ENCODE measurements at regions not wholly inside any gene's neighbourhood (a gene's known extent, or its start where the extent isn't known, plus 50 kb on each side); places are given as distances from the start of the nearest gene placed in this dataset.

DNA sequence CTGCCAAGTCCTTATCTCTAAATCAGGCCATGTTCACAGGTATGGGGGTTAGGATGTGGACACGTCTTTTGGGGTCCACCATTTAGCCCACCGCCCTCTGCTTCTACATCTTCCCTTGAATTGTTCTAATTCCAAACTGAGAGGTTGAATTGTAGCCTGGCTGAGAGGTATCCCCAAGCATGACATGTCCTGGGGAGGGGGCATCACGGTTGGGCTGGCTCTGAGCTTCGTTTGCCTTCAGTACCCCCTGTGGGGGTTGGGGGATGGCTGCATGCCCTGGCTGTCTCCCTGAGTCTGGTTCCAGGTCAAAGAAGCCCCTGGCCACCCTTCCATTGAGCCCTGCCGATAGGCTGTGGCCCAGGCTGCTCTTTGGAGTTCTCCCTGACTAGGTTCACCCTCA, 204.6 kb downstream of the GLRX3 start:
- Histone ChIP-seq H3K18ac (ENCODE audit: low read depth in 1 of 2, low read length in 2 of 2) (no peak overlapping the region), H3K9ac (ENCODE audit: low read length) (no peak overlapping the region), H3K79me1 (replicated peaks; ENCODE audit: low read length, poor library complexity, severe bottlenecking) (no peaks in the 10 kb centered on the region), H3K23ac (ENCODE audit: low read length in 2 of 2) (no peak overlapping the region), H3K27me3 (ENCODE audit: control insufficient read depth in 1 of 2, insufficient read depth in 1 of 2, low read length in 2 of 2) (no peaks in the 10 kb centered on the region), H2BK15ac (ENCODE audit: low read depth, poor library complexity, severe bottlenecking) (no peak overlapping the region), H4K8ac (ENCODE audit: low read length) (no peak overlapping the region), H3K9me3 (ENCODE audit: control insufficient read depth, low read length) (no peaks in the 10 kb centered on the region), H2BK12ac (ENCODE audit: low read length in 2 of 2) (no peak overlapping the region), H4K91ac (ENCODE audit: low read length) (no peak overlapping the region), H3K4ac (ENCODE audit: low read depth in 1 of 2, low read length in 2 of 2) (no peak overlapping the region), H3K14ac (ENCODE audit: low read length in 2 of 2) (no peak overlapping the region), H3K27ac (ENCODE audit: low read length, poor library complexity, severe bottlenecking) (no peak overlapping the region), H3K4me3 (ENCODE audit: insufficient read depth in 1 of 2, low read depth in 1 of 2, low read length in 2 of 2) (no peak overlapping the region), H2AK5ac (ENCODE audit: low read length, severe bottlenecking) (no peak overlapping the region), H3K4me1 (ENCODE audit: control insufficient read depth, insufficient read depth, low read depth, low read length) (no peaks in the 10 kb centered on the region), H2AFZ (ENCODE audit: low read depth, low read length) (no peak overlapping the region), H2BK120ac (ENCODE audit: low read depth, low read length) (no peak overlapping the region), H3K36me3 (ENCODE audit: control insufficient read depth in 1 of 2, insufficient read depth in 2 of 2, low read depth in 1 of 2, low read length in 2 of 2) (no peaks in the 10 kb centered on the region), H3K4me2 (ENCODE audit: low read length, poor library complexity, severe bottlenecking) (no peak overlapping the region), H2BK5ac (ENCODE audit: low read depth, low read length, poor library complexity, severe bottlenecking) (no peak overlapping the region)
- DNase-seq: no peak
- WGBS: 36% methylated on average over 3 of the region's 5 CpGs

DNA sequence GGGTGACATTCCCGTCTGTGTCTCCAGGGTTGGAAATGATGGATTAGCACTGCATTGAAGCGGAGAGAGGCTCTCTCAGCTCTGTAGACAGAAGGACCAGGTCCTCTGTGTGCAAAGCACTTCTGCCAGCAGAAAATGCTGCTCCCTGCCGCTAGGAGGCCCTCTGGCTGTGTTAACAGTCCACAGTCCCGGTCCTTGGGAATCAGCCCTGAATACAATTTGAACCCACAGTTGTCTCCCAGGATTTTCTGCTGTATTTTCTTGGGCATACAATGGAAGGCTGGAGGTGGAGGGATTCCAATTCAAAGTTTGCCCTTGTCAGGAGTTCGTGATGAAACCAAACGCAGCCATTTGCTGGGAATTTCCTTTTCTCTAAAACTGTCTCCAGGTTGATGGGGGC, 205.2 kb downstream of the GLRX3 start:
- Histone ChIP-seq H3K9ac (ENCODE audit: low read length) (no peak overlapping the region), H3K4ac (ENCODE audit: low read depth in 1 of 2, low read length in 2 of 2) (no peak overlapping the region), H3K79me1 (replicated peaks; ENCODE audit: low read length, poor library complexity, severe bottlenecking) (no peaks in the 10 kb centered on the region), H3K27me3 (ENCODE audit: control insufficient read depth in 1 of 2, insufficient read depth in 1 of 2, low read length in 2 of 2) (no peaks in the 10 kb centered on the region), H3K4me1 (ENCODE audit: control insufficient read depth, insufficient read depth, low read depth, low read length) (no peaks in the 10 kb centered on the region), H2BK5ac (ENCODE audit: low read depth, low read length, poor library complexity, severe bottlenecking) (no peak overlapping the region), H2AK5ac (ENCODE audit: low read length, severe bottlenecking) (no peak overlapping the region), H3K4me3 (ENCODE audit: insufficient read depth in 1 of 2, low read depth in 1 of 2, low read length in 2 of 2) (no peak overlapping the region), H2AFZ (ENCODE audit: low read depth, low read length) (no peak overlapping the region), H3K9me3 (ENCODE audit: control insufficient read depth, low read length) (no peaks in the 10 kb centered on the region), H2BK12ac (ENCODE audit: low read length in 2 of 2) (no peak overlapping the region), H2BK120ac (ENCODE audit: low read depth, low read length) (no peak overlapping the region), H3K36me3 (ENCODE audit: control insufficient read depth in 1 of 2, insufficient read depth in 2 of 2, low read depth in 1 of 2, low read length in 2 of 2) (no peaks in the 10 kb centered on the region), H3K14ac (ENCODE audit: low read length in 2 of 2) (no peak overlapping the region), H3K23ac (ENCODE audit: low read length in 2 of 2) (no peak overlapping the region), H4K91ac (ENCODE audit: low read length) (no peak overlapping the region), H4K8ac (ENCODE audit: low read length) (no peak overlapping the region), H3K27ac (ENCODE audit: low read length, poor library complexity, severe bottlenecking) (no peak overlapping the region), H2BK15ac (ENCODE audit: low read depth, poor library complexity, severe bottlenecking) (no peak overlapping the region), H3K18ac (ENCODE audit: low read depth in 1 of 2, low read length in 2 of 2) (no peak overlapping the region), H3K4me2 (ENCODE audit: low read length, poor library complexity, severe bottlenecking) (no peak overlapping the region)
- 22% methylated on average over 6 of the region's 6 CpGs for WGBS
- no peak for DNase-seq

DNA sequence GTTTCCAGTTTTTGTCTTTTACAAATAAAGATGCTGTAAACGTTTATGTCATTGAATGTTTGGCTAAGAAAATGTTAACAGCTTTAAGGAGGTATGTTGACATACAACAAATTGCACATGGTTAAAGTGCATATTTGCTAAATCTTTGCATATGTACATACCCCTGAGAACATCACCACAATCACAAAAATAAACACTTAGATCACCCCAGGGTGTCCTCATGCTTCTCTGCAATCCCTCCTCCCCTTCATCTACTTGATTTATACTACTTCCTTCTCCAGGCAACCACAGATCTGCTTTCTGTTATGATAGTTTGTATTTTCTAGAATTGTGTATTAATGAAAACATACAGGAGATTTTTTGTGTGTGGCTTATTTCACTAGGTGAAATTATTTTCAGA, 209.5 kb downstream of the GLRX3 start:
- H2AK5ac ChIP-seq (ENCODE audit: low read length, severe bottlenecking): no peak overlapping the region
- no peak overlapping the region for H4K8ac ChIP-seq (ENCODE audit: low read length)
- H3K4me1 ChIP-seq (ENCODE audit: control insufficient read depth, insufficient read depth, low read depth, low read length): no peaks in the 10 kb centered on the region
- no peak for DNase-seq
- H3K9me3 ChIP-seq (ENCODE audit: control insufficient read depth, low read length): peaks cover 14% of the 10 kb centered on the region
- no peak overlapping the region for H3K14ac ChIP-seq (ENCODE audit: low read length in 2 of 2)
- no peak overlapping the region for H2BK12ac ChIP-seq (ENCODE audit: low read length in 2 of 2)
- no peak overlapping the region for H2AFZ ChIP-seq (ENCODE audit: low read depth, low read length)
- H3K4ac ChIP-seq (ENCODE audit: low read depth in 1 of 2, low read length in 2 of 2): no peak overlapping the region
- no peak overlapping the region for H3K23ac ChIP-seq (ENCODE audit: low read length in 2 of 2)
- no peak overlapping the region for H2BK15ac ChIP-seq (ENCODE audit: low read depth, poor library complexity, severe bottlenecking)
- 17% methylated on average over 1 of the region's 1 CpG for WGBS
- H3K18ac ChIP-seq (ENCODE audit: low read depth in 1 of 2, low read length in 2 of 2): no peak overlapping the region
- H2BK120ac ChIP-seq (ENCODE audit: low read depth, low read length): no peak overlapping the region
- H3K79me1 ChIP-seq (replicated peaks; ENCODE audit: low read length, poor library complexity, severe bottlenecking): no peaks in the 10 kb centered on the region
- no peaks in the 10 kb centered on the region for H3K36me3 ChIP-seq (ENCODE audit: control insufficient read depth in 1 of 2, insufficient read depth in 2 of 2, low read depth in 1 of 2, low read length in 2 of 2)
- no peaks in the 10 kb centered on the region for H3K27me3 ChIP-seq (ENCODE audit: control insufficient read depth in 1 of 2, insufficient read depth in 1 of 2, low read length in 2 of 2)
- H3K4me2 ChIP-seq (ENCODE audit: low read length, poor library complexity, severe bottlenecking): no peak overlapping the region
- H2BK5ac ChIP-seq (ENCODE audit: low read depth, low read length, poor library complexity, severe bottlenecking): no peak overlapping the region
- H3K9ac ChIP-seq (ENCODE audit: low read length): no peak overlapping the region
- no peak overlapping the region for H3K27ac ChIP-seq (ENCODE audit: low read length, poor library complexity, severe bottlenecking)
- no peak overlapping the region for H3K4me3 ChIP-seq (ENCODE audit: insufficient read depth in 1 of 2, low read depth in 1 of 2, low read length in 2 of 2)
- no peak overlapping the region for H4K91ac ChIP-seq (ENCODE audit: low read length)

DNA sequence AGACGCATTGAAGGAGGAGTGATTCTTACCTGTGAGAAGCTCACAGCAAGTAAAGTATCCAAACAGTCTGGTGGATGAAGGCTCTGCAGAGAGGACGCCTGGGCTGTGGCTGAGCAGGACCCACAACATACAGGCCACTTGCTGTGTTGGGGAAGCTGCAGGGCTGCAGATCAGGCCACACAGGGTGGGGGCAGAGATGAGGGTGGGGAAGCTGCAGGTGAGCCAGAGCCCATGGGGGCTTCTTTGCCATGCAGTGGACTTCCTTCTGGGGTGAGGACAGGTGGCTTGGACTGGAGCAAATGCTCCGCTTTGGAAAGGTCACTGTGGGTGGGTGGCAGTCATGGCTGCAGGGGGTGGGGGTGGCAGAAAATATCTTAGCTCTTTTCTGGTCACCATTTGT, 214.8 kb downstream of the GLRX3 start:
- WGBS: 63% methylated on average over 3 of the region's 3 CpGs
- no peak overlapping the region for H3K4me3 ChIP-seq (ENCODE audit: insufficient read depth in 1 of 2, low read depth in 1 of 2, low read length in 2 of 2)
- no peak overlapping the region for H2BK5ac ChIP-seq (ENCODE audit: low read depth, low read length, poor library complexity, severe bottlenecking)
- no peak overlapping the region for H4K91ac ChIP-seq (ENCODE audit: low read length)
- no peaks in the 10 kb centered on the region for H3K27me3 ChIP-seq (ENCODE audit: control insufficient read depth in 1 of 2, insufficient read depth in 1 of 2, low read length in 2 of 2)
- H3K23ac ChIP-seq (ENCODE audit: low read length in 2 of 2): no peak overlapping the region
- H3K79me1 ChIP-seq (replicated peaks; ENCODE audit: low read length, poor library complexity, severe bottlenecking): no peaks in the 10 kb centered on the region
- no peak overlapping the region for H4K8ac ChIP-seq (ENCODE audit: low read length)
- H3K27ac ChIP-seq (ENCODE audit: low read length, poor library complexity, severe bottlenecking): no peak overlapping the region
- no peak for DNase-seq
- H3K14ac ChIP-seq (ENCODE audit: low read length in 2 of 2): no peak overlapping the region
- no peaks in the 10 kb centered on the region for H3K4me1 ChIP-seq (ENCODE audit: control insufficient read depth, insufficient read depth, low read depth, low read length)
- no peaks in the 10 kb centered on the region for H3K36me3 ChIP-seq (ENCODE audit: control insufficient read depth in 1 of 2, insufficient read depth in 2 of 2, low read depth in 1 of 2, low read length in 2 of 2)
- no peak overlapping the region for H3K9ac ChIP-seq (ENCODE audit: low read length)
- H3K9me3 ChIP-seq (ENCODE audit: control insufficient read depth, low read length): peaks cover 14% of the 10 kb centered on the region
- H3K18ac ChIP-seq (ENCODE audit: low read depth in 1 of 2, low read length in 2 of 2): no peak overlapping the region
- no peak overlapping the region for H2AFZ ChIP-seq (ENCODE audit: low read depth, low read length)
- no peak overlapping the region for H2BK120ac ChIP-seq (ENCODE audit: low read depth, low read length)
- H3K4me2 ChIP-seq (ENCODE audit: low read length, poor library complexity, severe bottlenecking): no peak overlapping the region
- H2AK5ac ChIP-seq (ENCODE audit: low read length, severe bottlenecking): no peak overlapping the region
- H2BK12ac ChIP-seq (ENCODE audit: low read length in 2 of 2): no peak overlapping the region
- no peak overlapping the region for H3K4ac ChIP-seq (ENCODE audit: low read depth in 1 of 2, low read length in 2 of 2)
- H2BK15ac ChIP-seq (ENCODE audit: low read depth, poor library complexity, severe bottlenecking): no peak overlapping the region
